HepG2 (cell line): ENCODE measurements at regions not wholly inside any gene's neighbourhood (a gene's known extent, or its start where the extent isn't known, plus 50 kb on each side); places are given as distances from the start of the nearest gene placed in this dataset.

Source experiments
- ASH2L ChIP-seq: fragments of 300-600, 200-600 bp; sonication (generic); IDR thresholded peaks from 2 replicates; pipeline ENCODE4 v1.7.0; 2017; ENCODE audit warnings: low read depth, mild to moderate bottlenecking, moderate library complexity, mixed read lengths, low read length; ENCODE audit not compliant: insufficient read length
- CC2D1A ChIP-seq: sonication (generic); formaldehyde crosslinking; IDR thresholded peaks from 2 replicates; pipeline ENCODE4 v1.8.1; 2023; ENCODE audit warnings: mild to moderate bottlenecking, missing genetic modification reagents
- CEBPB ChIP-seq: IDR thresholded peaks from 2 replicates; pipeline ENCODE4 v1.6.1; 2011; ENCODE audit warnings: low read depth, low read length, improper control_type of control experiment, borderline replicate concordance
- GABPB1 ChIP-seq: IDR thresholded peaks from 2 replicates; pipeline ENCODE4 v1.6.1; 2016; ENCODE audit warnings: mild to moderate bottlenecking, missing genetic modification reagents, moderate library complexity, missing compliant biosample characterization
- HNRNPL ChIP-seq: fragments of 200-400 bp; formaldehyde crosslinking; IDR thresholded peaks from 2 replicates; pipeline ENCODE4 v1.6.1; 2017; ENCODE audit warnings: mild to moderate bottlenecking, low read depth, low read length
- JUN ChIP-seq: sonication (generic); formaldehyde crosslinking; IDR thresholded peaks from 2 replicates; pipeline ENCODE4 v1.4.0; 2020; ENCODE audit warnings: mild to moderate bottlenecking, missing genetic modification reagents
- MYPOP ChIP-seq: sonication (generic); formaldehyde crosslinking; IDR thresholded peaks from 2 replicates; pipeline ENCODE4 v1.8.1; 2023; ENCODE audit warnings: mild to moderate bottlenecking, moderate library complexity, missing genetic modification reagents
- MZF1 ChIP-seq: sonication (generic); formaldehyde crosslinking; IDR thresholded peaks from 2 replicates; pipeline ENCODE4 v1.8.1; 2023; ENCODE audit warnings: mild to moderate bottlenecking, missing genetic modification reagents, borderline replicate concordance
- NRL ChIP-seq: sonication (generic); formaldehyde crosslinking; IDR thresholded peaks from 2 replicates; pipeline ENCODE4 v1.5.0; 2020; ENCODE audit warnings: missing genetic modification reagents, mild to moderate bottlenecking, moderate library complexity, borderline replicate concordance
- RARG ChIP-seq: sonication (generic); formaldehyde crosslinking; IDR thresholded peaks from 2 replicates; pipeline ENCODE4 v1.4.0; 2020; ENCODE audit warnings: low read depth, mild to moderate bottlenecking, missing genetic modification reagents
- RBAK ChIP-seq: sonication (generic); formaldehyde crosslinking; IDR thresholded peaks from 2 replicates; pipeline ENCODE4 v1.5.1; 2020; ENCODE audit warnings: mild to moderate bottlenecking, missing genetic modification reagents
- SALL2 ChIP-seq: sonication (generic); formaldehyde crosslinking; IDR thresholded peaks from 2 replicates; pipeline ENCODE4 v1.8.1; 2023; ENCODE audit warnings: mild to moderate bottlenecking, missing genetic modification reagents, inconsistent platforms
- STAG1 ChIP-seq: sonication (generic); formaldehyde crosslinking; IDR thresholded peaks from 2 replicates; pipeline ENCODE4 v1.4.0; 2020; ENCODE audit warnings: missing genetic modification reagents
- ZBTB1 ChIP-seq: sonication (generic); formaldehyde crosslinking; IDR thresholded peaks from 2 replicates; pipeline ENCODE4 v1.4.0; 2020; ENCODE audit warnings: missing genetic modification reagents, borderline replicate concordance
- ZBTB3 ChIP-seq: sonication (generic); formaldehyde crosslinking; IDR thresholded peaks from 2 replicates; pipeline ENCODE4 v1.4.0; 2020; ENCODE audit warnings: low read depth, mild to moderate bottlenecking, moderate library complexity, missing genetic modification reagents, borderline replicate concordance
- ZFP37 ChIP-seq: sonication (generic); formaldehyde crosslinking; IDR thresholded peaks from 2 replicates; pipeline ENCODE4 v1.4.0; 2020; ENCODE audit warnings: missing genetic modification reagents, borderline replicate concordance
- ZFX ChIP-seq: sonication (generic); formaldehyde crosslinking; IDR thresholded peaks from 2 replicates; pipeline ENCODE4 v1.4.0; 2020; ENCODE audit warnings: mild to moderate bottlenecking, low read depth, missing genetic modification reagents, moderate library complexity
- ZNF205 ChIP-seq: IDR thresholded peaks from 2 replicates; pipeline ENCODE4 v1.6.1; 2018; ENCODE audit warnings: missing biosample characterization, missing genetic modification reagents
- ZNF383 ChIP-seq: sonication (generic); formaldehyde crosslinking; IDR thresholded peaks from 2 replicates; pipeline ENCODE4 v1.4.0; 2020; ENCODE audit warnings: missing genetic modification reagents, mild to moderate bottlenecking, borderline replicate concordance
- ZNF615 ChIP-seq: sonication (generic); formaldehyde crosslinking; IDR thresholded peaks from 2 replicates; pipeline ENCODE4 v1.5.0; 2020; ENCODE audit warnings: mild to moderate bottlenecking, missing genetic modification reagents, borderline replicate concordance
- ZNF790 ChIP-seq: sonication (generic); formaldehyde crosslinking; IDR thresholded peaks from 2 replicates; pipeline ENCODE4 v1.8.0; 2022; ENCODE audit warnings: missing genetic modification reagents, mild to moderate bottlenecking, borderline replicate concordance
- TF ChIP-seq, protein P1 (sequence below): sonication (generic); formaldehyde crosslinking; IDR thresholded peaks from 2 replicates; pipeline ENCODE4 v1.4.0; 2020; ENCODE audit warnings: missing genetic modification reagents
- TF ChIP-seq, protein P2 (sequence below): sonication (generic); formaldehyde crosslinking; IDR thresholded peaks from 2 replicates; pipeline ENCODE4 v1.4.0; 2020; ENCODE audit warnings: missing genetic modification reagents
- TF ChIP-seq, protein P3 (sequence below): fragments of 450-650 bp; IDR thresholded peaks from 2 replicates; pipeline ENCODE4 v1.6.1; 2016

DNA sequence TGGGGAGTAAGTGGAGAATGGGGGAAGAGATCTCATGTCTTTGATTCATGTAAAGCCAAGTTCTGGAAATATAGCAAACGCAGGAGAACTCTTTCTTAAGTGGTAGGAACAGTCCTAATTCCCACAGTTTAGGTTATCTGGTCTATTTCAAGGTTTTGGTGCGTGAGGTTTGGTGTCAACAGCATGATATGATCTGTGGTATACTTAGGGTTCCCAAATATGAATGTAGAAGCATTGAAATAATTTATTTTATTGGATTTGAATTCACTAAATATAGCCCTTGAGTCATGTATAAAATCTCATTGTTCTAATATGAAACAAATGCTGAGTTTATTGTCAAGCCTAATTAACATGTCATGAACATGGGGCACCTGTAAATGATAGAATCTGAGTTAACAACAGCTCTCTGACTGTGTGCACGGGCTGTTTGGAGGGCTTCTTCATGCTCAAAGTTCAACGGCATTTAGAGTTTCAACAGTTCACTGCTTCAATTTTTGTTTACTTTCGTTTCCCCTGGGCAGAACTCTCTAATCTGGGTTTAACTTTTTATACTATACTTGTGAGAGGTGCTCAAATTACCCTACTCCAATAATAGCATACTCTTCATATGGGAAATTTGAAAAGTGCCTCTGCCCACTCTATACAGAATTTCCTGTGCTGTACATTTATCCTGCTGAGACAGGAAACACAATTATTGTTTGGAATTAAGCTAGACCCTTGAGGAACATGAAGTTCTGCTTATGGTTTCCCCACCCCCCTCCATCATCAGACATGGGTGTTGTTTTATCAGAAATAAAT lies 236.3 kb upstream of the ZNF217 start (continued):
- peak; percentile 33; the same call in 1 of the 2 replicates for TF ChIP-seq STAG1 (CRISPR knock-in tag)
- TF ChIP-seq MYPOP (CRISPR knock-in tag), result no peak; the same call in 1 of the 2 replicates
- 0 out of 2 replicates have a peak, but pooled peaks have one; percentile 24 for TF ChIP-seq JUN
- TF ChIP-seq MZF1 (CRISPR knock-in tag), result no peak
- TF ChIP-seq RBAK (CRISPR knock-in tag), result no peak
- TF ChIP-seq NRL (CRISPR knock-in tag), result no peak
- TF ChIP-seq, protein P1, sequence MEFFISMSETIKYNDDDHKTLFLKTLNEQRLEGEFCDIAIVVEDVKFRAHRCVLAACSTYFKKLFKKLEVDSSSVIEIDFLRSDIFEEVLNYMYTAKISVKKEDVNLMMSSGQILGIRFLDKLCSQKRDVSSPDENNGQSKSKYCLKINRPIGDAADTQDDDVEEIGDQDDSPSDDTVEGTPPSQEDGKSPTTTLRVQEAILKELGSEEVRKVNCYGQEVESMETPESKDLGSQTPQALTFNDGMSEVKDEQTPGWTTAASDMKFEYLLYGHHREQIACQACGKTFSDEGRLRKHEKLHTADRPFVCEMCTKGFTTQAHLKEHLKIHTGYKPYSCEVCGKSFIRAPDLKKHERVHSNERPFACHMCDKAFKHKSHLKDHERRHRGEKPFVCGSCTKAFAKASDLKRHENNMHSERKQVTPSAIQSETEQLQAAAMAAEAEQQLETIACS, result no peak
- TF ChIP-seq GABPB1 (CRISPR knock-in tag), result no peak
- no peak for TF ChIP-seq ZFX (CRISPR knock-in tag)
- no peak for TF ChIP-seq CC2D1A (CRISPR knock-in tag)
- TF ChIP-seq RARG (CRISPR knock-in tag), result no peak
- TF ChIP-seq ZNF615 (CRISPR knock-in tag), result no peak
- TF ChIP-seq ZFP37 (CRISPR knock-in tag), result no peak
- no peak for TF ChIP-seq ZNF790 (CRISPR knock-in tag)
- no peak; the same call in 1 of the 2 replicates for TF ChIP-seq CEBPB
- TF ChIP-seq, protein P2, sequence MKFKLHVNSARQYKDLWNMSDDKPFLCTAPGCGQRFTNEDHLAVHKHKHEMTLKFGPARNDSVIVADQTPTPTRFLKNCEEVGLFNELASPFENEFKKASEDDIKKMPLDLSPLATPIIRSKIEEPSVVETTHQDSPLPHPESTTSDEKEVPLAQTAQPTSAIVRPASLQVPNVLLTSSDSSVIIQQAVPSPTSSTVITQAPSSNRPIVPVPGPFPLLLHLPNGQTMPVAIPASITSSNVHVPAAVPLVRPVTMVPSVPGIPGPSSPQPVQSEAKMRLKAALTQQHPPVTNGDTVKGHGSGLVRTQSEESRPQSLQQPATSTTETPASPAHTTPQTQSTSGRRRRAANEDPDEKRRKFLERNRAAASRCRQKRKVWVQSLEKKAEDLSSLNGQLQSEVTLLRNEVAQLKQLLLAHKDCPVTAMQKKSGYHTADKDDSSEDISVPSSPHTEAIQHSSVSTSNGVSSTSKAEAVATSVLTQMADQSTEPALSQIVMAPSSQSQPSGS (CRISPR knock-in tag), result peak; percentile 35
- no peak for TF ChIP-seq HNRNPL
- no peak for TF ChIP-seq ZNF383
- TF ChIP-seq, protein P3, sequence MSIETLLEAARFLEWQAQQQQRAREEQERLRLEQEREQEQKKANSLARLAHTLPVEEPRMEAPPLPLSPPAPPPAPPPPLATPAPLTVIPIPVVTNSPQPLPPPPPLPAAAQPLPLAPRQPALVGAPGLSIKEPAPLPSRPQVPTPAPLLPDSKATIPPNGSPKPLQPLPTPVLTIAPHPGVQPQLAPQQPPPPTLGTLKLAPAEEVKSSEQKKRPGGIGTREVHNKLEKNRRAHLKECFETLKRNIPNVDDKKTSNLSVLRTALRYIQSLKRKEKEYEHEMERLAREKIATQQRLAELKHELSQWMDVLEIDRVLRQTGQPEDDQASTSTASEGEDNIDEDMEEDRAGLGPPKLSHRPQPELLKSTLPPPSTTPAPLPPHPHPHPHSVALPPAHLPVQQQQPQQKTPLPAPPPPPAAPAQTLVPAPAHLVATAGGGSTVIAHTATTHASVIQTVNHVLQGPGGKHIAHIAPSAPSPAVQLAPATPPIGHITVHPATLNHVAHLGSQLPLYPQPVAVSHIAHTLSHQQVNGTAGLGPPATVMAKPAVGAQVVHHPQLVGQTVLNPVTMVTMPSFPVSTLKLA, result no peak
- no peak for TF ChIP-seq ZBTB3 (CRISPR knock-in tag)
- TF ChIP-seq ASH2L, result peak; percentile 85
- TF ChIP-seq SALL2 (CRISPR knock-in tag), result no peak
- TF ChIP-seq ZNF205, result no peak
- no peak for TF ChIP-seq ZBTB1
